ENCODE measurements at regions not wholly inside any gene's neighbourhood (a gene's known extent, or its start where the extent isn't known, plus 50 kb on each side); places are given as distances from the start of the nearest gene placed in this dataset.

GRCh38 chr5:50905996-50906570, 239.6 kb downstream of the PARP8 start:
- TF ChIP-seq POLR2AphosphoS5 (IDR thresholded peaks at IDR 0.05) (no peak), CTCF (IDR thresholded peaks at IDR 0.05) (no peak)

All from suprapubic skin (tissue), 3 donors.